Common myeloid progenitor, CD34-positive (primary cell): ENCODE measurements at regions not wholly inside any gene's neighbourhood (a gene's known extent, or its start where the extent isn't known, plus 50 kb on each side); places are given as distances from the start of the nearest gene placed in this dataset.
A peak's percentile ranks its signal among the peaks of the same experiment; 100 is the strongest.

ENCODE experiments used
- CTCF ChIA-PET: fragments of 350-600 bp; sonication (Branson Sonifier 250); formaldehyde crosslinking; loops from one replicate; lab custom pipeline; 2021; ENCODE audit warnings: antibody characterized with exemption; lab: Charles Lee
- POLR2A ChIA-PET: fragments of 350-600 bp; sonication (Branson Sonifier 250); formaldehyde crosslinking; loops from one replicate; lab custom pipeline; 2021; ENCODE audit warnings: antibody characterized with exemption; lab: Charles Lee
- DNase-seq, 3 donors: peaks; one replicate each; pipeline versions ENCODE4 v3.0.0 to v3.0.0-alpha.2; 2013
- H3K27ac ChIP-seq, 2 experiments: 1 replicate in 1 of 2; 2 replicates in 1 of 2; pipeline ENCODE4 v1.7.0; 2013; ENCODE audit warnings: inconsistent platforms in 2 of 2, low read length in 2 of 2, mild to moderate bottlenecking in 2 of 2, low read depth in 1 of 2, moderate library complexity in 1 of 2; ENCODE audit not compliant: severe bottlenecking in 2 of 2, insufficient read depth in 1 of 2, poor library complexity in 1 of 2
- H3K27me3 ChIP-seq, 5 experiments: replicated peaks in 2 of 5; 1 replicate in 3 of 5; 2 replicates in 2 of 5; pipeline versions ENCODE4 v1.6.1 to v1.7.0; 2013; ENCODE audit warnings: low read length in 4 of 5, mild to moderate bottlenecking in 2 of 5, moderate library complexity in 2 of 5, inconsistent platforms in 1 of 5; ENCODE audit not compliant: insufficient read depth in 5 of 5, control insufficient read depth in 4 of 5
- H3K36me3 ChIP-seq, 4 experiments: 1 replicate in 2 of 4; 2 replicates in 2 of 4; pipeline versions ENCODE4 v1.6.1 to v1.7.0; 2013; ENCODE audit warnings: low read length in 3 of 4, control low read depth in 1 of 4, mild to moderate bottlenecking in 1 of 4; ENCODE audit not compliant: control insufficient read depth in 4 of 4, insufficient read depth in 4 of 4
- H3K4me1 ChIP-seq, 4 experiments: 1 replicate in 3 of 4; 2 replicates in 1 of 4; pipeline versions ENCODE4 v1.6.1 to v1.7.1; 2013; ENCODE audit warnings: low read length in 3 of 4, mild to moderate bottlenecking in 3 of 4, control low read depth in 1 of 4, inconsistent platforms in 1 of 4, moderate library complexity in 1 of 4; ENCODE audit not compliant: control insufficient read depth in 4 of 4, insufficient read depth in 4 of 4; ENCODE audit errors: control extremely low read depth in 1 of 4
- H3K4me3 ChIP-seq, 7 experiments: 1 replicate in 4 of 7; 2 replicates in 3 of 7; pipeline versions ENCODE4 v1.5.1 to v1.7.0; 2013; ENCODE audit warnings: mild to moderate bottlenecking in 7 of 7, low read length in 6 of 7, moderate library complexity in 6 of 7, inconsistent platforms in 2 of 7, low read depth in 2 of 7, control low read depth in 1 of 7; ENCODE audit not compliant: insufficient read depth in 4 of 7, control insufficient read depth in 1 of 7; ENCODE audit errors: extremely low read depth in 1 of 7
- H3K9me3 ChIP-seq, 5 experiments: 1 replicate in 4 of 5; 2 replicates in 1 of 5; pipeline versions ENCODE4 v1.6.1 to v1.7.1; 2013; ENCODE audit warnings: low read length in 4 of 5, mild to moderate bottlenecking in 2 of 5, inconsistent platforms in 1 of 5, low read depth in 1 of 5, moderate library complexity in 1 of 5; ENCODE audit not compliant: control insufficient read depth in 4 of 5, insufficient read depth in 2 of 5; ENCODE audit errors: control extremely low read depth in 1 of 5
- WGBS: methylation state at CpG from one replicate; pipeline ENCODE4 v1.1.5; 2013; ENCODE audit not compliant: insufficient coverage; 5-methylcytosine and 5-hydroxymethylcytosine counted together

- WGBS = 100% methylated on average over 3 of the region's 4 CpGs
- H3K27ac ChIP-seq = no peak overlapping the region
- H3K27me3 ChIP-seq = no peaks in the 10 kb centered on the region
- H3K4me3 ChIP-seq = no peak overlapping the region
- no peaks in the 10 kb centered on the region for H3K36me3 ChIP-seq
- CTCF ChIA-PET = interaction anchor here (0.6 kb wide), 1 partner anchor 51 kb away, joined by 3 read pairs; no protein-coding TSS in a partner anchor
- no peak for DNase-seq
- POLR2A ChIA-PET = no interaction called here
- H3K9me3 ChIP-seq = peaks cover 0 to 2% (median 0%) of the 10 kb centered on the region in 5 experiments
- H3K4me1 ChIP-seq = peaks cover 0 to 33% (median 25%) of the 10 kb centered on the region in 4 experiments
Measured at GRCh38 chr22:19574247-19574646, 50.0 kb upstream of the CLDN5 start.

- H3K27ac ChIP-seq = no peak overlapping the region
- H3K27me3 ChIP-seq = no peaks in the 10 kb centered on the region
- peak overlapping the region in 2 of 7 experiments; percentile 31 to 34 for H3K4me3 ChIP-seq
- no peaks in the 10 kb centered on the region for H3K36me3 ChIP-seq
- peaks cover 0 to 44% (median 35%) of the 10 kb centered on the region in 4 experiments for H3K4me1 ChIP-seq
- POLR2A ChIA-PET = interaction anchor here (0.6 kb wide), 1 partner anchor 438 kb away, joined by 3 read pairs; no protein-coding TSS in a partner anchor
- peaks cover 0 to 2% (median 0%) of the 10 kb centered on the region in 5 experiments for H3K9me3 ChIP-seq
- DNase-seq = peak; percentile 52 to 91 (median 88)
- CTCF ChIA-PET = interaction anchor here (0.7 to 1.8 kb wide), 3 partner anchors 17 to 121 kb away, joined by 3 to 4 read pairs (median 4); no protein-coding TSS in a partner anchor
- 48% methylated on average over 12 of the region's 16 CpGs for WGBS
Measured at GRCh38 chr22:19576460-19577421, 52.5 kb upstream of the CLDN5 start.

- peaks cover 0 to 44% (median 35%) of the 10 kb centered on the region in 4 experiments for H3K4me1 ChIP-seq
- peak overlapping the region in 1 of 7 experiments; percentile 31 for H3K4me3 ChIP-seq
- ChIA-PET CTCF (interaction anchor here (1.7 to 1.8 kb wide), 2 partner anchors 16 to 81 kb away, joined by 4 read pairs; no protein-coding TSS in a partner anchor), POLR2A (no interaction called here)
- 93% methylated on average over 10 of the region's 10 CpGs for WGBS
- no peak overlapping the region for H3K27ac ChIP-seq
- H3K9me3 ChIP-seq = peaks cover 0 to 2% (median 0%) of the 10 kb centered on the region in 5 experiments
- DNase-seq = no peak
- no peaks in the 10 kb centered on the region for H3K27me3 ChIP-seq
- H3K36me3 ChIP-seq = no peaks in the 10 kb centered on the region
Measured at GRCh38 chr22:19577422-19577966, 53.3 kb upstream of the CLDN5 start.

GRCh38 chr22:19578180-19579004, 54.2 kb upstream of the CLDN5 start:
- no peak for DNase-seq

GRCh38 chr22:19579115-19579811, 55.1 kb upstream of the CLDN5 start:
- Histone ChIP-seq H3K27me3 (no peaks in the 10 kb centered on the region), H3K9me3 (no peaks in the 10 kb centered on the region), H3K27ac (no peak overlapping the region), H3K4me3 (no peak overlapping the region), H3K4me1 (peaks cover 0 to 44% (median 35%) of the 10 kb centered on the region in 4 experiments), H3K36me3 (no peaks in the 10 kb centered on the region)
- 90% methylated on average over 3 of the region's 4 CpGs for WGBS
- peak; percentile 4 to 75 (median 58) for DNase-seq
- CTCF ChIA-PET = interaction anchor here (1.0 to 1.4 kb wide), 4 partner anchors 10 to 51 kb away, joined by 3 to 4 read pairs (median 4); no protein-coding TSS in a partner anchor
- POLR2A ChIA-PET = interaction anchor here (1.1 kb wide), 1 partner anchor 10 kb away, joined by 3 read pairs; no protein-coding TSS in a partner anchor

More at GRCh38 chr22:19578180-19579004, 54.2 kb upstream of the CLDN5 start:
- WGBS = 93% methylated on average over 9 of the region's 11 CpGs
- H3K9me3 ChIP-seq = peaks cover 0 to 2% (median 0%) of the 10 kb centered on the region in 5 experiments
- H3K4me3 ChIP-seq = no peak overlapping the region
- peaks cover 0 to 44% (median 35%) of the 10 kb centered on the region in 4 experiments for H3K4me1 ChIP-seq
- no peak overlapping the region for H3K27ac ChIP-seq
- POLR2A ChIA-PET = no interaction called here
- CTCF ChIA-PET = interaction anchor here (1.4 to 1.7 kb wide), 2 partner anchors 15 to 20 kb away, joined by 4 read pairs; no protein-coding TSS in a partner anchor
- no peaks in the 10 kb centered on the region for H3K27me3 ChIP-seq
- H3K36me3 ChIP-seq = no peaks in the 10 kb centered on the region

- peak; percentile 5 to 55 (median 34) for DNase-seq
- POLR2A ChIA-PET = interaction anchor here (1.1 kb wide), 1 partner anchor 11 kb away, joined by 3 read pairs; no protein-coding TSS in a partner anchor
- WGBS = 6% methylated on average over 8 of the region's 12 CpGs
- H3K4me3 ChIP-seq = peak overlapping the region in 1 of 7 experiments; percentile 1
- H3K27me3 ChIP-seq = no peaks in the 10 kb centered on the region
- no peaks in the 10 kb centered on the region for H3K36me3 ChIP-seq
- CTCF ChIA-PET = interaction anchor here (1.0 to 1.4 kb wide), 4 partner anchors 9 to 50 kb away, joined by 3 to 4 read pairs (median 4); no protein-coding TSS in a partner anchor
- H3K27ac ChIP-seq = no peak overlapping the region
- peaks cover 0 to 46% (median 39%) of the 10 kb centered on the region in 4 experiments for H3K4me1 ChIP-seq
- H3K9me3 ChIP-seq = no peaks in the 10 kb centered on the region
Measured at GRCh38 chr22:19579880-19580279, 55.7 kb upstream of the CLDN5 start.
